Prostate gland (tissue), 2 donors: ENCODE measurements at regions not wholly inside any gene's neighbourhood (a gene's known extent, or its start where the extent isn't known, plus 50 kb on each side); places are given as distances from the start of the nearest gene placed in this dataset.

ENCODE experiments used
- POLR2A ChIP-seq: fragments of 450-650 bp; IDR thresholded peaks from one replicate; pipeline ENCODE4 v1.6.1; 2016; ENCODE audit warnings: antibody characterized with exemption, mild to moderate bottlenecking
- POLR2AphosphoS5 ChIP-seq: sonication (generic); formaldehyde crosslinking; IDR thresholded peaks from one replicate; pipeline ENCODE4 v1.6.1; 2017; ENCODE audit warnings: antibody characterized with exemption
- TF ChIP-seq, protein P1 (sequence below), 4 experiments: fragments of 200-600 bp in 2 of 4; fragments of 450-650 bp in 2 of 4; sonication (generic) in 2 of 4; IDR thresholded peaks; 1 replicate in 3 of 4; 2 replicates in 1 of 4; pipeline ENCODE4 v1.5.1; 2016 to 2019; ENCODE audit warnings: antibody characterized with exemption in 4 of 4, mild to moderate bottlenecking in 2 of 4, moderate library complexity in 2 of 4

DNA sequence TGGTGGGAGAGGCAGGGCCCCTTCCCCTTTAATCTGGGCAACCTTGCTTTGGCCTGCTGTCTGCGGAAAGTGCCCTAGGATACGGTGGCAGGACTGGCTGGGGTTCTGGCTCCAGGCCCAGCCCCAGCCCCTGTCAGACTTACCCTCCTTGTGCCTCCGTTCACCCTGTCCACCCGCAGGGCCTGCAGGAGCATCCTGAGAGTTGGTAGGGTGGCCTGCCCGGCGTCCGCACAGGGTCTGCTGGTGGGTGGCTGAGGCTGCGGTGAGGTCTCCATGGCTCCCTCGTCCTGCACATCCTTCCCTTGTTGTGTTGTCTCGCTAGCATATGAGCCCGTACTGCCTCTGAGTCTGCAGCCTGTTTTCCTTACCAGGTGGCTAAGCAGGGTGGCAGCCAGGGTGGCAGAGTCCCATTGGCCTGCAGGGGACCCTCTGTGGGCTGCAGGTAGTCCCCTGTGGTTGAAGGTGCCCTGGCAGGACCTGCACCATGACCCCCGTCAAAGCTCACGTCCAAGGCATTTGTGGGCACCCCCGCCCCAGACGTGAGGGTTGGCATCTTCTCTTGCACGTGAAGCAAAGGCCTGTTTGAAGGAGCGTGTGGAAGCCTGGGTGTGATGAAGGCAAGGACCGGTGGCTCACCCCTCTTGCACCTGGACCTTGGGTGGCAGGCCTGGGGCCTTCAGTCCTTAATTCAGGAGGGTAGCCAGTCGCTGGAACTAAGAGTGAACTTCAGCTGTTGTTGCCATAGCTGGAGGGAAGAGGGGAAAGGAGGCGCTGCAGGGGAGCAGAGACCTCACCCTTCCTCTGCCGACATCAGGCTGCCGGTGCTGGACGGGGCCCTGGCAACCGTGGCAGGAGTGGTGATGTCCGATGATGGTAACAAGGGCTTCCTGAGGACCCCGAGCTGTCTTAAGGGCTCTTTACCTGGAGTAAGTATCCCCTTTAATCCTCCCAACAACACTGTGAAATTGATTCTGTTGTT, 293.7 kb downstream of the SEC14L1 start:
- TF ChIP-seq, protein P1, sequence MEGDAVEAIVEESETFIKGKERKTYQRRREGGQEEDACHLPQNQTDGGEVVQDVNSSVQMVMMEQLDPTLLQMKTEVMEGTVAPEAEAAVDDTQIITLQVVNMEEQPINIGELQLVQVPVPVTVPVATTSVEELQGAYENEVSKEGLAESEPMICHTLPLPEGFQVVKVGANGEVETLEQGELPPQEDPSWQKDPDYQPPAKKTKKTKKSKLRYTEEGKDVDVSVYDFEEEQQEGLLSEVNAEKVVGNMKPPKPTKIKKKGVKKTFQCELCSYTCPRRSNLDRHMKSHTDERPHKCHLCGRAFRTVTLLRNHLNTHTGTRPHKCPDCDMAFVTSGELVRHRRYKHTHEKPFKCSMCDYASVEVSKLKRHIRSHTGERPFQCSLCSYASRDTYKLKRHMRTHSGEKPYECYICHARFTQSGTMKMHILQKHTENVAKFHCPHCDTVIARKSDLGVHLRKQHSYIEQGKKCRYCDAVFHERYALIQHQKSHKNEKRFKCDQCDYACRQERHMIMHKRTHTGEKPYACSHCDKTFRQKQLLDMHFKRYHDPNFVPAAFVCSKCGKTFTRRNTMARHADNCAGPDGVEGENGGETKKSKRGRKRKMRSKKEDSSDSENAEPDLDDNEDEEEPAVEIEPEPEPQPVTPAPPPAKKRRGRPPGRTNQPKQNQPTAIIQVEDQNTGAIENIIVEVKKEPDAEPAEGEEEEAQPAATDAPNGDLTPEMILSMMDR (IDR thresholded peaks at IDR 0.05): no peak
- TF ChIP-seq POLR2A (no peak), POLR2AphosphoS5 (no peak)
